Astrocyte of the spinal cord (primary cell): ENCODE measurements at regions not wholly inside any gene's neighbourhood (a gene's known extent, or its start where the extent isn't known, plus 50 kb on each side); places are given as distances from the start of the nearest gene placed in this dataset.

Source experiments
- DNase-seq: peaks from one replicate; pipeline ENCODE4 v3.0.0; 2011; ENCODE audit warnings: low read depth, low spot score
- H3K4me3 ChIP-seq: 2 replicates; pipeline ENCODE4 v1.5.1; 2011; ENCODE audit warnings: low read depth, mild to moderate bottlenecking, low read length, moderate library complexity
- CTCF ChIP-seq: IDR thresholded peaks from 2 replicates; pipeline ENCODE4 v1.5.1; 2012; ENCODE audit warnings: low read depth, mild to moderate bottlenecking, low read length, inconsistent platforms
- in situ Hi-C: cut with HindIII; loops from 2 replicates; pipeline ENCODE4 v1.10.0; 2017; ENCODE audit warnings: low sequenced_read_pairs

- DNase-seq: no peak
- TF ChIP-seq CTCF: no peak
- H3K4me3 ChIP-seq: no peak overlapping the region
- in situ Hi-C loops: no loop called here
Observed at GRCh38 chr11:19426011-19426755, 185.4 kb upstream of the E2F8 start.

GRCh38 chr11:19422276-19422675 lies 181.5 kb upstream of the E2F8 start:
- DNase-seq: no peak
- no peak overlapping the region for H3K4me3 ChIP-seq
- no peak for TF ChIP-seq CTCF
- in situ Hi-C loops: no loop called here

GRCh38 chr11:19420868-19421533 lies 180.3 kb upstream of the E2F8 start:
- in situ Hi-C loops: no loop called here
- no peak overlapping the region for H3K4me3 ChIP-seq
- DNase-seq: no peak
- TF ChIP-seq CTCF: no peak

- no peak overlapping the region for H3K4me3 ChIP-seq
- DNase-seq: no peak
- in situ Hi-C loops: no loop called here
Observed at GRCh38 chr11:19419808-19420207, 179.1 kb upstream of the E2F8 start.

GRCh38 chr11:19419021-19419750 lies 178.4 kb upstream of the E2F8 start:
- in situ Hi-C loops: no loop called here
- no peak for DNase-seq

More at GRCh38 chr11:19419808-19420207, 179.1 kb upstream of the E2F8 start:
- no peak for TF ChIP-seq CTCF

More at GRCh38 chr11:19419021-19419750, 178.4 kb upstream of the E2F8 start:
- TF ChIP-seq CTCF: no peak
- H3K4me3 ChIP-seq: no peak overlapping the region
